Retinal pigment epithelial cell (primary cell): ENCODE measurements at regions not wholly inside any gene's neighbourhood (a gene's known extent, or its start where the extent isn't known, plus 50 kb on each side); places are given as distances from the start of the nearest gene placed in this dataset.

ENCODE experiments used
- DNase-seq: peaks from one replicate; pipeline ENCODE4 v3.0.0-alpha.2; 2010; ENCODE audit warnings: low read depth
- H3K4me3 ChIP-seq: 2 replicates; pipeline ENCODE4 v1.5.1; 2011; ENCODE audit warnings: mild to moderate bottlenecking, low read length, control low read depth, moderate library complexity
- TF ChIP-seq, protein P1 (sequence below): conservative IDR thresholded peaks from 2 replicates; pipeline ENCODE4 v1.5.1; 2011; ENCODE audit warnings: low read depth, low read length, control low read depth, inconsistent platforms

- DNase-seq, result peak; percentile 75
Measured at GRCh38 chr13:39900106-39900750, 244.8 kb downstream of the COG6 start.

DNA sequence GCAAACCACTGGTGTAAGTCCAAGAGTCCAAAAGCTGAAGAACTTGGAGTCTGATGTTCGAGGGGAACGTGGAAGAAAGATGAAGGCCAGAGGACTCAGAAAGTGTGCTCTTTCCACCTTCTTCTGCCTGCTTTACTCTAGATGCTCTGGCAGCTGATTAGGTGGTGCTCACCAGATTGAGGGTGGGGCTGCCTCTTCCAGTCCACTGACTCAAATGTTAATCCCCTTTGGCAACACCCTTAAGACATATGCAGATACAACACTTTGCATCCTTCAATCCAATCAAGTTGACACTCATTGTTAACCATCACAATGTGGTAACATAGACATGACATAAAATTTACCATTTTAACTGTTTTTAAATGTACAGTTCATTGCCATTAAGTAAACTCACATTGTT is 249.5 kb downstream of the COG6 start:
- DNase-seq, result no peak
- TF ChIP-seq, protein P1, sequence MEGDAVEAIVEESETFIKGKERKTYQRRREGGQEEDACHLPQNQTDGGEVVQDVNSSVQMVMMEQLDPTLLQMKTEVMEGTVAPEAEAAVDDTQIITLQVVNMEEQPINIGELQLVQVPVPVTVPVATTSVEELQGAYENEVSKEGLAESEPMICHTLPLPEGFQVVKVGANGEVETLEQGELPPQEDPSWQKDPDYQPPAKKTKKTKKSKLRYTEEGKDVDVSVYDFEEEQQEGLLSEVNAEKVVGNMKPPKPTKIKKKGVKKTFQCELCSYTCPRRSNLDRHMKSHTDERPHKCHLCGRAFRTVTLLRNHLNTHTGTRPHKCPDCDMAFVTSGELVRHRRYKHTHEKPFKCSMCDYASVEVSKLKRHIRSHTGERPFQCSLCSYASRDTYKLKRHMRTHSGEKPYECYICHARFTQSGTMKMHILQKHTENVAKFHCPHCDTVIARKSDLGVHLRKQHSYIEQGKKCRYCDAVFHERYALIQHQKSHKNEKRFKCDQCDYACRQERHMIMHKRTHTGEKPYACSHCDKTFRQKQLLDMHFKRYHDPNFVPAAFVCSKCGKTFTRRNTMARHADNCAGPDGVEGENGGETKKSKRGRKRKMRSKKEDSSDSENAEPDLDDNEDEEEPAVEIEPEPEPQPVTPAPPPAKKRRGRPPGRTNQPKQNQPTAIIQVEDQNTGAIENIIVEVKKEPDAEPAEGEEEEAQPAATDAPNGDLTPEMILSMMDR, result no peak

More at GRCh38 chr13:39900106-39900750, 244.8 kb downstream of the COG6 start:
- no peak overlapping the region for H3K4me3 ChIP-seq
- TF ChIP-seq, protein P1, result no peak

GRCh38 chr13:39909634-39910033 is 254.2 kb downstream of the COG6 start:
- TF ChIP-seq, protein P1, result no peak
- no peak for DNase-seq
- no peak overlapping the region for H3K4me3 ChIP-seq

More for the DNA sequence above, 249.5 kb downstream of the COG6 start:
- no peak overlapping the region for H3K4me3 ChIP-seq

- TF ChIP-seq, protein P1, result no peak
- no peak overlapping the region for H3K4me3 ChIP-seq
- no peak for DNase-seq
Measured at GRCh38 chr13:39910041-39910440, 254.6 kb downstream of the COG6 start.

DNA sequence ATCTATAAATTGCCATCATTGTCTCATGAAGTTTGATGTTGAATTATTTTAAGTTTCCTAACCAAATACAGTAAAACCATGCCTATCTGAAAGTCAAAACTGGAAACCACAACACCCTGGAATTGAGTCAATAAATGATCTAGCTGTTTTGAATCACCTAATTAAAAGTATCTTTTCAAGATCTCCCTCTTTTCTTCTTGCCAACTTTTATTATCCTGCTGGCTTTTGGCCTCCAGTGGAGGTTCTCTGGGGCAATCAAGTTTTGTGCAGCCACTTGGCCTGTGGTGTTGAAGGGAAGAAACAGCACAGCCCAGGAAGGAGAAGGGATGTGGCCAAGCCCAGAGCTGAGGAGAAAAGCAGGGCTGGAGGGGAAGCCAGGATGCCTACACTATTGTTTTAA is 255.4 kb downstream of the COG6 start:
- no peak for DNase-seq
- TF ChIP-seq, protein P1, result no peak
- H3K4me3 ChIP-seq, result no peak overlapping the region

GRCh38 chr13:39913339-39913738 is 257.9 kb downstream of the COG6 start:
- no peak overlapping the region for H3K4me3 ChIP-seq
- TF ChIP-seq, protein P1, result no peak
- DNase-seq, result no peak

DNA sequence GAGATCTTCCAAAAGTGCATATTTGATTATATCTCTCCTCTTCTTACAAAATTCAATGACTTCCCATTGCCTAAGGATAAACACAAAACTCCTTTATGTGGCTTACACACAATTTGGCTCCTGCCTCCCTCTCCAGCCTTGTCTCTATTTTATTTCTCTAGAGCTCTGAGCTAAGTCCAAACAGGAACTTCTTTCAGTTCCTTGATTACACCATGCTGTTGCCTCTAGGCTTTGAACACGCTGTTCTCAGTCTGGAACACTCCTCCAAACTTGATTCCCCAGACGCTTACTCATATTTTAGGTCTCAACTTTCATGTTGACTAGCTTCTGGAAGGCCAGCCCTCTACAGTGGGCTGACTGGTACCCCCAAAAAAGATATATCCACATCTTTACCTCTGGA is 258.5 kb downstream of the COG6 start:
- no peak overlapping the region for H3K4me3 ChIP-seq
- DNase-seq, result no peak
- TF ChIP-seq, protein P1, result no peak
